GM18511 (cell line): ENCODE measurements at regions not wholly inside any gene's neighbourhood (a gene's known extent, or its start where the extent isn't known, plus 50 kb on each side); places are given as distances from the start of the nearest gene placed in this dataset.

ENCODE experiments used
- ATAC-seq: cut with Tn5 transposase; IDR thresholded peaks from one replicate; pipeline ENCODE4 v1.9.1; 2021; ENCODE audit warnings: mild to moderate bottlenecking, moderate library complexity; ENCODE audit not compliant: unreplicated experiment

GRCh38 chr5:92390657-92391056 lies 1007.5 kb upstream of the ARRDC3 start:
- ATAC-seq: no peak

GRCh38 chr5:92380069-92380770 lies 997.1 kb upstream of the ARRDC3 start:
- no peak for ATAC-seq

DNA sequence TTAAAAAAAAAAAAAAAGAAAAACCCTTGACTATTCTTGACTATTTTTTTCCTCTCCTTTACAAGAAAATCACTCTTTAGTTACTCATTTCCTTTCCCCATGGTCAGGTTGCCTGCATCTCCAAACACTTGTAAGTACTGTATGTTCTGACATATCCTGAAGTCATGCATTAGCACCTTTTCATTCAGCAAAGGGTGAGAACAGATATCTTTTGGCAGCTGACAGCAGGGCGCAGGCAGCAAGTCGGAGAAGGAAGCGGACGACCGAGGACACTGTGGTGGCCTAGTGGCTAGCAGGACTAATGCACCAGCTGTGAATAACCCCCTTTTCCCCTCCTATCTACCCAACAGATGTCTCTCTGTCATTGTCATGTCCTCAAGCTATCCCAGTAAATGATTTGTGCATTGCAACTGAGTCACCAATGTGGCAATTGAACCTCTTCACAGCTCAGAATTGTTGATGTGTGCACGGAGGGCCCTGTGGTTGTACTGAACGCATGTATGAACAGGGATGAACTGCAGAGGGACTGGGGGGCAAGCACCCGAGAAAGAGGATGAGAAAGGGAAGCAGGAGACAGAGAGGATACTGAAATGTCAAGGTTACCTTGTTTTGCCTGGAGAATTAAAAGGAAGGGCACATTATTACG lies 996.0 kb upstream of the ARRDC3 start:
- no peak for ATAC-seq

GRCh38 chr5:92374859-92375258 lies 991.7 kb upstream of the ARRDC3 start:
- ATAC-seq: no peak

DNA sequence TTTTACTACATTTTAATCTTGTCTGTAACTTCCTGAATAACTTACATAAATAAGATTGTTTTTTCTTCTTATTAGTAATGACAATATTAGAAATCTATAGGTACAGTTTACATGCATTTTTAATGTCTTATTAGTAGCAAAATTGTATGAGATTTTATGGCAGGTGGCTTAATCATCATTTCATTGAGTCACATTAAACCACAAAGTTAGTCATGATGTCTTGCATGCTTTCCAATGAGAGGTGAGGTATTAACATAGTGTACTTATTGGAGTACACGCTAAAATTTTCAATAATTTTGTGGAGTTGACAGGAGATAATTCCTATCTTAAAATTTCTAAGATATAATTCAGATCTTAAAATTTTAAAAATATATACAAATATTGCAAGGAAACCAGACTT lies 989.6 kb upstream of the ARRDC3 start:
- no peak for ATAC-seq

DNA sequence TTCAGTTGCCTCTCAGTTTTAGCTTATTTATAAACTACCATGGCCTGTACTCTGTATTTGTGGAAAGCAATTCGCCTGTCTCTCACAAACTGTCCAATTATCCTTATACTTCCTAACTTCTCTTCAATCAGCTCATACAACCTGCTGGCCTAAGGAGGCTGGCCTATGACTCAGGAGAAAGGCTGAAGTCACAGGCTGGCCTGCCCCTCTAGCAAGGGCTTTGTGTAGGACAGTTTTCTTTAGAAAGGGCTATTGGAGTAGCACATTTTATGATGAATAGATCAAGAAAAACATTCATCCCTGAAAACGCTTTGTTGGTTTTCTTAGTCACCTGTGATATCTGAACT lies 988.7 kb upstream of the ARRDC3 start:
- ATAC-seq: no peak

DNA sequence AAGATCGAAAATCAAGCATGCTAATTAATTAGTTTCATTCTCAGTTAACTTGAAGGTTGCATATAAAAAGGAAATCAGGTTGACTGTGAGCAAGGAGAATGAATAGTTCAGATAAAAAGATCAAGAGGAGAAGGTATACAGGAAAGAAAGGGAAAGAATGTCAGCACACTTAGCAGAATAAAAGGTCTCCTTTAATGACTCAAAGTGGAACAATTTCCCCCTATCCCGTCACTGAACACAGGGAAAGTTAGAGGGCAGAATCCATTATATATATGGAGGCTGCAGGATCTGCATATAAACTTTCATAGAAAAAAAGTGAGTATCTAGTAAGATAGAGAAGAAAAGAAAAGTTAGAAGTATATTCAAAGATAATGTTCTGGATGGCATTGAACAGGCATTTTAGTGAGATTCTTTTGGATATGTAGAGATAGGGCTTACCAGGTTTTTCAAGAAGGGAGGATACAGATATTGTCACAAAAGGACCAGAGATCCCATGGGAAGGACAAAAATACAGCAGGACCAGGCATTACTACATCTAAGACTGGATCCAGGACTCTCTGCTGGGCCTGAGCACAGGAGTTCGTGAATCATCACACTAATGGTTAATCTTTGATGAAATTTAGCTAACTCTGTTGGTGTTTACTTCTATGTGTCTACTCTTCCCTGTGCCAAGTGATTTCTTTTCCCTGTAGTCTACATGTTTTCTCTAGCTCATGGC lies 988.2 kb upstream of the ARRDC3 start:
- ATAC-seq: no peak

DNA sequence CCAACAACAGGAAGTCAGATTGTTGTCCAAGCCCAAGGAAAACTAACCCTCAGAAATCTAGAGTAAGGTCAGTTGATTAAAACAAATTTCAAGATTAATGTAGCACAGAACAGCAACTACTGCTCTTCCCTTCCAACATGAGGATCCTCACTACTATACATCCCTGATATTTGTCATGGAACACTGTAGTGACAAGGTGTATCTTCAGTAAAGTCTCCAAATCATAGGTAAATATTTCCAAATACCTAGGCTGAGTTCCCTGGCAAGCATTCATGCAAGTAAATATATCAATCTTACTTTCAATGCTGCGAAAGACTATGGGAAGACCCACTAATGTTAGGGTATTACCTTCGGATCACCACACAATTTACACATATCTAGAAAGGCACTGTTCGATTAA lies 986.9 kb upstream of the ARRDC3 start:
- ATAC-seq: no peak

- no peak for ATAC-seq
Observed at GRCh38 chr5:92369587-92369986, 986.5 kb upstream of the ARRDC3 start.

DNA sequence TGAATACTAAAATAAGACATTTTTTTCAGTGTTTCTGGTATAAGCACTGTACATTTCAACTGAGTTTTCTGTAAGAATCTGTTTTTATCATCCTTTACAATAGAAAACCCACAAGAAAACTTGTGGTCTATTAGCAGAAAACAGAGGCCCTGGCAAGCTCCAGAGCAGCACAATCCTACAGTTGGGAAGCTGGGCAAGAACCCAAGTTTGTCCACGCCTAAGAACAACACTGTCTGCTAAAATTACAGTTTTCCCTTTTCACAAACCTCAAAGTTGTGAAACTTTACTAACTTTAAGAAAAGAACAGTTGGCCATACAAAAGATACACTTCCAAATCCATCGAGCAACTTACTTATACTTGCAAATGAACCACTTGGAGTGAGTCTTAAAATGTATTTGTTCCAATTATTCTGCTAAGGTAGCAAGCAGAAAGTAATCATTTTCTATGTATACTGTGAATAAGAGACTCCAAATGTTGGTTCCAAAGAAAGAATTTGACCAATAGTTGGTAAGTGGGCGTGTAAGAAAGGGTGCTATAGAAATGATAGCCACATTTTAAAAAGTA lies 982.0 kb upstream of the ARRDC3 start:
- no peak for ATAC-seq

GRCh38 chr5:92353107-92354030 lies 970.3 kb upstream of the ARRDC3 start:
- no peak for ATAC-seq

- no peak for ATAC-seq
Observed at GRCh38 chr5:92337772-92338234, 954.7 kb upstream of the ARRDC3 start.

DNA sequence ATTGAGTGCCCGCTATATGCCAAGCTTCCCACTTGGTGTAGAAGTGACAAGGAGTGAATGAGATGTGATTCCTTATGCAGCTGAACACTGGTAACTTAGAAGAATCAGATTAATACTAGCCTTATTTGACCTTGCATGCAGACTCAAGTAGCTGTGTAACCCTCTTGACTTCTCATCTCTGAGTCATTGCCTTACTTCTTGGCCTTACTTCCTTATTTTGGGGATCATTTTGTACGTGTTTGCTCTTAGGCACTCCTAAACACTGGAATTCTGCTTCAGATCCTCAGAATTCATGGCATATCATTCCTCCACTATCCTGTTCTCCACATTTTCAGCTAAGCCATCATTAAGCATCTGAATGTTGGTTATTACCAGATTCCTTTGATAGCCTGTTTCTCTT lies 948.9 kb upstream of the ARRDC3 start:
- ATAC-seq: no peak

DNA sequence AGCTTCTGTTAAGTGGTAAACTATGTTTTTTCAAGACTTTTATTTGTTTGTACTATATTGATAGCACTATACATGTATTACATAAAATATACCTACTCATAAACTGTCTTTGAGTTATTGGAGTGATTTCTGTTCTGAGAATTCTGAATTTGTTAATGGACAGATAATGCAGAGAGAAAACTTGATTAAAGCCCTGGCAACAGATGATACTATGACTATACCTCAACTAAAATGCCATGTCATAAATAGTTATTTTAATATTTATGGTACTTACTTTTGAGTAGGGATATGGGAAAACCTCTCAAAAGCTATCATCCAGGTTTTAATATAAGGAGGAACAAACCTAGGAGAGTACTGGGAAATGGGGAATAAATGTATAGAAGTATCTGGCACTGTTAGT lies 947.2 kb upstream of the ARRDC3 start:
- ATAC-seq: no peak

DNA sequence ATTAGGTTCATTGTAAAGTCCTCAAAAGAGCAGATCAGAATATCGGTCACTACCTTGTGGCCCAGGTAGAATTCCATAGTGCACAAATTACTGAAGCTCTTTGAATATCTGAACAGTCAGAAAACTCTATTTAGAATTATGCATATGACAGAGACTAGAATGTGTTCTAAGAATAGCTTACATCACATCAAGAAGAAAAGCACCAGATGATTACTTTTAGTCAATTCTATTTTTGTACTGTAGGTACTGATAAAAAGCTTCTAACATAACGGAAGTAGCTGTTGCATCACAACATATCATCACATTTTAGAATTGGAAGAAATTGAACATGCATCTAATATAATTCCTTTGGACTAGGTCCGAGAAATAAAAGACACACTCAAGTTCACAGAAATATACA lies 946.6 kb upstream of the ARRDC3 start:
- ATAC-seq: no peak

DNA sequence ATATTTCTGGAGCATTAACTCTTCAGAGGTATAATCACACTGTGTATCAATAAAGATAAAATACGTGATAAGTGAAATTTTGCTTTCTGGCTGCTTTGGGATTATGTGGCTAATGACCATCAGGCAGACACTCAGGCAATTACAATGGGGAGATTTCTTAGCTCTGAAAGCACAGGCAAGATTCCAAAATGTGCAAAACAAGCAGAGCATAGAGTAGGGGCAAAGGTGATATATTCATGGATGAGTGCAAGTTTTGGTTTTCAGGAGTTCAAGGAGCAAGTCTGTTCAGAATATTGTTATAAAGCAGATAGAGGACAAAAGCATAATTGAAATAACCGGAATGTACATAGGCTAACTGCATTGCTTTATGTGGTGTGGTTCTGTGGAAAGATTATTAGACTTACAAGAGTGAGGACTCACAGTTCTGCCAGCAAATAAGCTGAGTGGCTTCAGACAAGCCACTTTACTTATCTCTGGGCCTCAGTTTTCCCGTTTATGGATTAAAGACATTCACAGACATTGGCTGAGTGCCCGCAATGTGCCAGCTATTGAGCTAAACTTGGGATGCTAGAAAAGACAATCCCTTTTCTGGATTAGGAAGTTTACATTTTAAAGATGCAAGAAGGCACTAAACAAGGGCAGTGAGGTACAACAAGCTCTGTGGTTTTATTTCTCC lies 945.6 kb upstream of the ARRDC3 start:
- no peak for ATAC-seq

- no peak for ATAC-seq
Observed at GRCh38 chr5:92320446-92320845, 937.3 kb upstream of the ARRDC3 start.

DNA sequence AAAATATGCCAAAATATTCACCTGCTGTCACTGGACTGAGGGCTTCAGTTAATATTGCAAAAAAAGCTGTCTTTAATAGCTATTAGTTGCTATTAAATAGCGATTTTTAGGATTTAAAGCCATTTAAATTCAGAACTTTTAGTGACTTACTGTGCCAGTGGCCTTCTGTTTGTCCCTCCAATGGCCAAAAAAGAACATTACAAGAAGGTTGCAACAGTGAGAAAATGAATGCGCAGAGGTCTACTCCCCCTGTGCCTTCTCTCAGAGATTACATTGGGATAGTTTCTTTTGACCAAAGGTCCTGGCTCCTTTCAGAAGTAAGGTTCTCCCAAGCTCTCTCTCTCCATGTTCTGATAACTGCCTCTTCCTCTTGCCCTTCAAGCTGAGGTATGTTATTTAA lies 930.3 kb upstream of the ARRDC3 start:
- ATAC-seq: no peak

GRCh38 chr5:92309336-92309991 lies 926.3 kb upstream of the ARRDC3 start:
- ATAC-seq: no peak

DNA sequence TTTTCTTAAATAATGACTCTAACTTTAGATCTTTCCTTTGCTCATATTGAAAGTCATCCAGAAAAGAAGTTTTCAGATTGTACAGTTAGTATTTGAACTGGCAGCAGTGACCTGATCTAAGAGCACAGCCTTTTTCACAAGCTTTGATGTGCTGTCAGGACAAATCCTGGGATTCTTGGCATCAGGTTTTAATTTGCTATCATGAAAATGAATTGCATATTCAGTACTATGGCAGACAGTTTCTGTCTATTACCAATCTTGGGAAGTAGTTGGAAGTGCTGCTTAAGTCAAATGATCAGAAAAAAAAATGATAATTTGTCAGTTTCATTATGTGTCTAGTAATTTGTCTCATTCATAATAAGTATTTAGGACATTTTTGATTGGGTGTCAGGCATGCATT lies 925.6 kb upstream of the ARRDC3 start:
- ATAC-seq: no peak
